NCI-H748 (cell line): ENCODE measurements at regions not wholly inside any gene's neighbourhood (a gene's known extent, or its start where the extent isn't known, plus 50 kb on each side); places are given as distances from the start of the nearest gene placed in this dataset.
"Not testable (repeated sequence)": the region's sequence is repeated elsewhere in the genome, so short reads cannot be mapped to it uniquely, and the experiment has no call there.

ENCODE experiments used
- DNase-seq: peaks from one replicate; lab custom pipeline; 2025; ENCODE audit not compliant: unreplicated experiment; lab: John Stamatoyannopoulos, UW

DNA sequence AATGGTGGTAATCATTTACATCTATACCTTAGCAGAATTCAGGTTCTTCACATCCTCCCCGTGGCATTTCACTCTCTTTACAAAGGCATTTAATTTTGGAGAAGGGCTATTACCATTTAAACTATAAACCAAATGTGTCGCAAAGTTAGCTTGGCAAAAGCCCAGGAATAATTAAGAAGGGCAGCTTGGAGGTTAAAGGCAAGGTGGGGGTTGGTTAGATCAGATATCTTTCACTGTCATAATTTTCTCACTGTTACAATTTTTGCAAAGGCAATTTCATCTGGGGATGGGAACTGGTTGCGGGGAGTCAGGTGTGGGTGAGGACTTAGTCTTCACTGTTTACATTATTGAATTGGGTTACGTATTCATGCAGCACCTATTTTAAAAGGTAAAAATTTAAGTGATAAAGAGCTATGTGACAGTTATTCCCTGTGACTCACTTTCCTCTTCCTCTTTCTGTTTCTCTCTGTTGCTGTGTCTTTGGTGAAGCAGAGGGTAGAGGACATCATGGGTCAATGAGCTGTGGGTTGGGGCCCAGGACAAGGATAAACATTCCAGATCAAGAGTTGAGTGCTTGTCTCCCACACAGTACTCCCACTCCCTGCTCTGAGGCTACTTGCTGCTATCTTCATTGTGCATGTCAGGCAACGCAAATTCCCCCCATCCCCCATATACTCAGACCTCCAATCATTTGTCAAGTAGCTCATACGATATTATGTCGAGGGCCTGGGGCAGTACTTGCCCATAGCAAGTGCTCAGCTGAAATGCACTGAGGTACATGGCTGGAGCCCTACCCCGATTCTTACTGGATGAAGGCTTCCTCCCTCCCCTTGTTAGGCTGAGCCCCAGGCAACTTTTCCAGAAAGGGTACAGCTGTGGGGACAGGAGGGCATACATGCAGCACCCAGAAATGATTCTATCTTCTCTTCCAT is 223.1 kb upstream of the MYLIP start:
- peak; percentile 32 for DNase-seq

DNA sequence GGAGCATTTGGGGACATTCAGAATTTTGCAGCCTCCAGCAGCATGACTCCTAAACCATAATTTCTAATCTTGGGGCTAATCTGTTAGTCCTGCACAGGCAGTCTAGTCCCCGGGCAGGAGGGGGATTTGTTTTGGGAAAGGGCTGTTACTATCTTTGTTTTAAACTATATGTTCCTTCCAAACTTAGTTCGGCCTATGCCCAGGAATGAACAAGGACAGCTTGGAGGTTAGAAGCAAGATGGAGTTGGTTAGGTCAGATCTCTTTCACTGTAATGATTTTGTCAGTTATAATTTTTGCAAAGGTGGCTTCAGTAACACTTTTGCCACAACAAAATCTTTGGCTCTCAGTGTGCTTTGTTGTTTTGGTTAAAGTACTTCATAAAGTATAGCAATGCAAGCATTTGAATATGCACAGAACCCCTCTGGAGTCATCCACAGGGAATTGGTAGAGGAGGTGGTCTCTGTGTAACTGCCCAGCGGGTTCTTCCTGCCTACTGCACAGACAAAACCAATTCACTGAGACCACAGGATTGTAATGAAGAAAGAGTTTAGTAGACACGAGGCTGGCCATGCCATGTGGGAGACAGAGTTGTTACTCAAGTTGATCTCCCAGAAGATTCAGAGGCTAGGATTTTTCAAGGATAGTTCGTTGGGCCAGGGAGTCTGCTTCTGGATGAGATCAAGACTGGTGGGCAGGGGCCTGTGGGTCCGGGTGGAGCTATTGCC is 224.1 kb upstream of the MYLIP start:
- no peak for DNase-seq

DNA sequence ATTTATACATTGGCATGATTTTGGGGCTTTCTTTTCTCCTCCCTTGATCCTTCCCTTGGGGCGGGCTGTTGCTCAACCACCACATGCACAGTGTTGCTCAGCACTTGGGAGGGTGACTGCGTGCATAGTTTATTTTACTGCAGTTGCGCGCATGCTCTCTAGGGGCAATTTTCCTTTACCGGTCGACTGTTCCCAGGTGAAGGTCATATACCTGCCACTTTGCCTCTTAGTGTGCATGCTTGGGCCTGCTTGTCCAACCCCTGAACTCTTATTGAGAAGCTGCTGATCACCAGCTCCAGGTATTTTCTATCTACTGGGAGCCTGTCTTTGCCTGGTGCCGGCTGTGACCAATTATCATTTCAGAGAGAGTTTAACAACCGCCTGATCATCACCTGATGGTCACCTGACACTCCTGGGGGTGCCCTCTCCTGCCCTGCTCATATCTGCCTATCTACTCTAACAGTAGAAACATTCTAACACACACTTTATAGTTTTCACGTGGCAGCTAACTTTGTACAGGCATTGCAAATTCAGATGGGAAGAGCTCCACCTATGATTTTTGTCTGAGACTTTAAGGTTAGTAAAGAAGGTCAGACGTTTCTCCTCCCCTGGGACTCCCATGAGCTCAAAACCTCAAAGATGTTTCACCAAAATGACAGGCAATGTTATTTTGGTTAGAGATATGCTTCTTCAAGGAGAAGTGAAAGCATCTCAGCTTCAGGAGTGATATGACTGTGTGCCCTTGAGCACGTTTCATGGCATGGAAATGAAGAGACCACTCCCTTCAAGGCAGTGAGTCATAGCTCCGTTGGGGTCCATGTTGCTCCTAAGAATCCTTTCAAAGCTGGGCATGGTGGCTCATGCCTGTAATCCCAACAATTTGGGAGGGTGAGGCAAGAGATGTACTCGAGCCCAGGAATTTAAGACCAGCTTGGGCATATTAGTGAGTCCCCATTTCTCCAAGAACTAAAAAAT is 227.5 kb upstream of the MYLIP start:
- no peak for DNase-seq

DNA sequence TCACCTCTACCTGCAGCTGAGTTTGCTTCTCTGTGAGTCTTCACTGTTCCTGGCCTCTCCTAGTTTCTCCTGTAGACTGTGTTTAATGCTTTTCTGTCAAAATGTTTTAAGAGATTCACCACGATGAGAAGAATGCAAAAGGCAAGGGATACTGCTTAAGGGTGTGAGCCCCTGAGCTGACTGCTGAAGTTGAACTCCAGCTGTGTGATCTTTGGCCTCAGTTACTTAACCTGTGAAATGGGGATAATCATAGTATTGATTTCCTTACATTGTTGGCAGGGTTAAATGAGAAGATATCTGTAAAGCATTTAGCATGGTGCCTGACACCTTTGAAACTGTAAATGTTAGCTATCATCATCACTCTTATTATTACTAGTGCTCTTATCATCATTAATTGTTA is 230.2 kb upstream of the MYLIP start:
- DNase-seq = no peak

DNA sequence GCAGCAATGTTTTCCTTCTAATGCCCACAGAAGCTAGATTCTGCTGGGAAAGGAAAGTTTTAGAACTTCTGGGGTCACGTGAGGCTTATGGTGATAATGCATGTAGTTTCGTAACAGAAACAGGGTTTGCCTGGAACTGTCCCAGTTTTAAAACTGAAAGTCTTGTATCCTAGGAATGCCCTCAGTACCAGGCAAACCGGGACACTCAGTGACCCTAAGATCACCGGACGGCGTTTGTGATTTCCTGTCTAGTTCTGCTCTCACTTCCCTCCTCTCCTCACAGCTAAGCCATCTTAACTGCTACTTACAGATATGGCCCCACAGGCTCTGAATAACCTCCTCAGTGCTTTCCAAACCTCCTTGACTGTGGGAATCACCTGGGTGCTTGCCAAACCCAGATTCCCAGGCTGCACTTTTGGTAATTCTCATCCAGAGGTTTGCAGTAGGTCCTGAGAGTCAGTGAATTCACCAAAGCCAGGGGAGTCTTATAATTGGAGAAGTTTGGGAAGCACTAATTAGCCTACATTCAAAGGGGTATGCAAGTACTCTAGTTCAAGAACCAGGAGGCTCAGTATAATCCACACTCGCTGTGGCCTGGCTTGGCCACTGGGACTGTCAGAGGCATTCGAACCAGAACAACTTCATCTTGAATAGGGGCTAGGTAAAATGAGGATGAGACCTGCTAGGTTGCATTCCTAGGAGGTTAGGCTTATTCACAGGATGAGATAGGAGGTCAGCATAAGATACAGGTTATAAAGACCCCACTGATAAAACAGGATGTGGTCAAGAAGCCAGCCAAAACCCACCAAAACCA is 231.6 kb upstream of the MYLIP start:
- DNase-seq = no peak

DNA sequence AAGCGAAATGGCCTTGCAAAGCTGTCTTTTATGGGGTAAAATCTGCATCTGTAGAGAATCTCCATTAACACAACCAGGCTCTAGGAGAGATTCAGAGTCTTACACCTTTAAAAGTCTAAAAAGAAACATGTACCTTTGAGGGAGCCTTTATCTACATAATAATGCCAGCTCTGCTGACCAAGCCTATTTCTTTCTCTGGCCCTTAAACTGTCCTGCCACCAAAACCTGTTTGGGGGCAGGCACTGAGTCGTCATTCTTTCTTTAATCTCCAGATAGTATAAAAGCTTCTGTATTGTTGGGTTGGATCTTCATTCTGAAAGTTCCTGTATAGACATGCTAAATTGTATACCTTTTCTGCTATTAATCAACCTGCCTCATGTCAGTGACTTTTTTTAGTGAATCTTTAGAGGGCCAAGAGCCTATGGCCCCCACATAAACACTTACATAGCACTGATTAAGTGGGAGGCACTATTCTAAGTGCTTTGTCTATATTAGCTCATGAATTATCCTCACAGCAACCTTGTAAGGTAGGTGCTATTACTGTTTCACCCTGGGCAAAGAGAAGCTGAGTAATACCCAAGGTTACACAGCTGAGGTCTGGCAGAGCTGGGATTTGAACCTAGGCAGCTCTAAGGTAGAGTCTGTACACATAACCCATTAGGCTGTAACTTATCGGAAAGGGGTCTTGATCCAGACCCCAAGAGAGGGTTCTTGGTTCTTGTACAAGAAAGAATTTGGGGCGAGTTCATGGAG is 232.3 kb upstream of the DTNBP1 start:
- DNase-seq = no peak

DNA sequence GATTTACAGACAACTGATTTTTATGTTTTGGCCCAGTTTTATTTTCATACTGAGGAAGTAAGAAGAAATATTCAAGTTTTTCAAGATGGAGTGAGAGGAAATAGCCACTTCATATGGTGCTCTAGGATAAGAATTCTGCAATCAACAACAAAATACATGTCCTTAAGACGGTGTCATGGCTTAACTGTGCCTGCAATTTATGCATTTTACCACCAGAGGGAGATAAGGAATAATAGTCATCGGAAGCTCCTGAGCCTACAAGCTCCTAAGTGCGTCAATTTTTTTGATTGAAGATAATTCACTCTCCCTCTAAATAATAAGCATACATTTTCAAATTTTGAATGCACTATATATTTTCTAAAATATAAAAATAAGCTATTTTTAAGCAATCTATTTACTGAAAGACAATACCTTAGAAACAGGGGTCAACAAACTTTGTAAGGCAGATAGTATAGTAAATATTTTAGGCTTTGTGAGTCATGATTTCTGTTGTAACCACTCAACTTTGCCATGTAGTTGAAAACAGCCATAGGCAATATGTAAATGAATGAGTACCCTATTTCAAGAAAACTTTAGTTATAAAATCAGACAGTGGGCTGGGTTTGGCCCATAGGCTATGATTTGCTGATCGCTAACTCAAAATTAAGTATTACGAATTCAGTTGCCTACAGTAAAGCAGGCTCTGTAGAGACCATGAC is 230.9 kb upstream of the DTNBP1 start:
- DNase-seq = peak; percentile 50

DNA sequence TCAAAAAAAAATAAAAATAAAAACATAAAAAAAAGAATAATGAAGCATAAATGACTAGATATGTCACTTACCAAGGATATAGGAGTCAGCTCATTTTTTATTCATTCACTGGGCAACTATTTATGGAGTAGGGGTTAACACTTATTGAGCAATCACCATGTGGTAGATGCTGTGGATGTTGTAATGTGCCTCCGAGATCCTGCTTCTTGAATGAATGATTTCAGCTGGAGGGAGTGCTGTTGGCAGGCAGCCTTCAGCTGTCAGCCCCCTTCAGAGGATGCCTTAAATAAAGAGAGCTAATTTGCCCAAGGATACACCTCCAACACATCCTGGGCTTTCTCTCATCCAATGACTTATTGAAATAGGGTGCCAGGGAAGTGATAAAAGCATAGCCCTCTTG is 229.5 kb upstream of the DTNBP1 start:
- DNase-seq = no peak

DNA sequence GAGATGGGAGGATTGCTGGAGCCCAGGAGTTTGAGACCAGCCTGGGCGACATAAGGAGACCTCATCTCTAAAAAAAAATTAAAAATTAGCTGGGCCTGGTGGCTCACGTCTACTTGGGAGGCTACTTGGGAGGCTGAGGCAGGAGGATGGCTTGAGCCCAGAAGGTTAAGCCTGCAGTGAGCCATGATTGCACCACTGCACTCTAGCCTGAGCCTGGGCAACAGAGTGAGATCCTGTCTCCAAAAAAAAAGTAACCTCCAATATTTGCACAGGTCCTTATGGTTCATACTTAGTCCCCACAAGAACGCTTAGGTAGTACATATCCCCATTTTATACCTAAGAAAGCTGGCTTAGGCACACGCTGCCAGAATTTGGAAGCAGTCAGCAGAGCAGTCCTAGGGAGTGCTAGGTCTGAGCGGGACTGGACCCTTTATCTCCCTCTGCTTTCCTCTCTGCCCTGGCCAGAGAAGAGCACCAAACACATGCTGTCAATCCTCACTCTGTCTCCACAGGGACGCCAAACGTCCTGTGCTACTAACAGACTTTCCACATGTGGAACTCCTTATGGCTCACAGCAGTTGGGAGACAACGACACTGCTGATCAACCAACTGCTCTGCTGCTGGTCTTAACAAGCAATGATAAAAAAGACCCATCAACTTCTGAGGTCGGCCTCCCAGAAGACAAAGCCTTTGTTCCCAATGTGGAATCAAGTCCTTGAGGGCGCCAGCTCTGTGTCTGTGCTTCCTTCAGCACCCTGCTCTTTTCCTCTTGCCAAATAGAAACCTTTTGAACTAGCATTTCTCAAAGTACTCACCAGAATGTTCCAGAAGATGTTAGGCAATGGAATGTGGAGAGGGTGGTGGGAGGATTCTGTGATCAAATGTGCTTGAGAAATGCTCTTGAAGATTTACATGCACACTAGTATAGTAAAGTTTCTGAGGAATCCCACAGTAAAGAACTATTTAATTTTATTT is 226.3 kb upstream of the DTNBP1 start:
- no peak for DNase-seq

DNA sequence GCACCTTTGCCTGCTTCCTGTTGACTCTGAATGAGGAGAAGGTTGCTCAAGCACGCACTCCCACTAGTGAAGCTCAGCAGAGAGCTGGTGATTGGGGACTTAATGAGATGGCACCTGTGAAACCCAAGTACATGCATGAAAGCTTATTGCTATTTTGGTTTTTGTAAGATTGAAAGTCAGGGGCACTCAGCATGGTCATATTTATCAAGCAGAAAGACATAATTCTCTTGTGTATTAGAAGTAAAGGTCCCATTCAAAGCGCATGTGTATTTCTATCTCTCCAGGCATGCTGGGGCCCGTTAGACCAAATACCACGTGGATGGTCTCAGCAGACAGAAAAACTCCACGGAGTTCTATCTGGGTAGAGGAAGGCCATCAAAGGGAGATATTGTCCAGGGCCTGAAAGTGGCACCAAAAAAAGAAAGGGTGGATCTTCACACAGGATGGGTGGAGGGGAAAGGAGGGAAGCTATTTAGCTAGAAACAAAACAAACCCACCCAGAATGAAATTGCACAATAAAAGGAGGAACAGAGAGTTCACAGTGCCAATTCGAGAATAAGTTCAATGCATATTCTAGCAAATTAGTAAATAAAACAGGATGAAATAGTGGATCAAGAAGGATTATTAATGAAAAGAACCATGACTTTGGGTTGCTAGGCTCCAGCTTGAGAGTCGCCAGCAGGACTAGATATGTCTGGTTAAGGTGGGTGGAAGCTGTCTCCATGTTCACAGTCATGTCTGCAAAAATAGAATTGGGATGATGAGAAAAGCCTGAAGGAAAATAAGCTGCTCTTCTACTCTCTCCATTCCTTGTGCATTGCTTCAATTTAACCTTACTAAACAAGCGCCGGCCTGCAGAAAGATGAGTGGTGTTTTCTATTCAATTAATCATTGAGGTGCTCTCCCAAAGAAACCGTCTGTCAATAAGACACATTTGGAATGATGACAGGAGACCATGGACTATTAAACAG is 224.9 kb upstream of the DTNBP1 start:
- no peak for DNase-seq

DNA sequence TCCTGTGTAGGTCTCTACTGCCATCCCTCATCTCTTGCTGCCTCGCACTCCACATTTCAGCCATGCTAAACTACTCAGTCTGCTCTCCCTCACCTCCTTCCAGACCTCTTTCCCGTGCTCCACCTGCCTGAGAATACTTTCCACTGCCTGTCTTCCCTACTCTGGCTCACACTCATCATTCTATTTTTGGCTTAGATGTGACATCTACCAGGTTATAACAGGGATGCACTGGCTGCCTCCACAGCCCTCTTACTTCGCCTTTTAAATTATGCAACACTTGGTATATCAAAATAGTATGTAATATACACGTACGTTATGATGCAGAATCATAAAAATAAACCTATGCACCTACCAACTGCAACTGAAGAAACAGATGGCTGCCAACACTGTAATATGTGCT is 222.8 kb upstream of the DTNBP1 start:
- no peak for DNase-seq

DNA sequence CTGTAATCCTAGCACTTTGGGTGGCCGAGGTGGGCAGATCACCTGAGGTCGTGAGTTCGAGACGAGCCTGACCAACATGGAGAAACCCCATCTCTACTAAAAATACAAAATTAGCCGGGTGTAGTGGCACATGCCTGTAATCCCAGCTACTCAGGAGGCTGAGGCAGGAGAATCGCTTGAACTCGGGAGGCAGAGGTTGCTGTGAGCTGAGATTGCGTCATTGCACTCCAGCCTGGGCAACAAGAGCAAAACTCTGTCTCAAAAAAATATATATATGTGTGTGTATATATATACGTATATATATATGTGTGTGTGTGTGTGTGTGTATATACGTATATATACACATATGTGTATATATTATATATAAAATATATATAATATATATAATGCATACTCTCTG is 220.8 kb upstream of the DTNBP1 start:
- DNase-seq = not testable (repeated sequence)

DNA sequence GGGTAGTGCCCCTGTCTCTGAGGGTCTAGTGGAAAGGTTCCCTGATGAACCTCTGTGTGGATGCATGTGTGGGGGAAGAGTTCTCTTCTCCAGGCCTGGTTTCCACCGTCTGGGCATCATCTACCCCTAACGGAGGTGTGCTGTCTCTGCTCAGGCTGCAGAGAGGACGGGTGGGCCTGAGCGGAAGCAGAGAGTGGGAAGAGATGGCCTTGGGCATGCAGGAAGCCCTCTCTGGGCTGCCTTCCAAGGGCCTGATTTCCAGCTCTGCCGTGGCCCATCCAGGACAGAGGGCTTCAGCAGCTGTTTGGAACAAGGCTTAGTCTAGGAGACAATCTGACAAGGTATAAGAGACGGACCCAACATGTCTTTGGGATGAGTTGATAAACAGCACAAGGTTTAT is 220.1 kb upstream of the DTNBP1 start:
- DNase-seq = no peak

DNA sequence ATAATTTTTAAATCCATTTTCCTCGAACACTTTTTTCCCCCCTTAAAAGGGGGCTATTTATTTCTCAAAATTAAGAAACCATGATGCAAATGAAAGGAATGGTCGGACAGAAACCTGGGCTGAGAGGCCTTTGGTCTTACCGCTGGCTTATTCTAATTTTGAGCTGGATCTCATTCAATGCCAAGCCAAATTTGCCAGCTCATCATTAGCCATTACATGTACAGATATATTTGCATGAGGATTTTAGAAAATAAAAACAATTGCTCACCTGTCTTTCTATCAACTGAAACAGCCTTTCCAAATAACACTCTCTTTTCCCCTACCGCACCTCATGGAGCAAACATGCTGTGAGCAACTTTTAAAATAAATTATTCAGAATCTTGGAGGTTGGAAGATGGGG is 219.5 kb upstream of the DTNBP1 start:
- no peak for DNase-seq

DNA sequence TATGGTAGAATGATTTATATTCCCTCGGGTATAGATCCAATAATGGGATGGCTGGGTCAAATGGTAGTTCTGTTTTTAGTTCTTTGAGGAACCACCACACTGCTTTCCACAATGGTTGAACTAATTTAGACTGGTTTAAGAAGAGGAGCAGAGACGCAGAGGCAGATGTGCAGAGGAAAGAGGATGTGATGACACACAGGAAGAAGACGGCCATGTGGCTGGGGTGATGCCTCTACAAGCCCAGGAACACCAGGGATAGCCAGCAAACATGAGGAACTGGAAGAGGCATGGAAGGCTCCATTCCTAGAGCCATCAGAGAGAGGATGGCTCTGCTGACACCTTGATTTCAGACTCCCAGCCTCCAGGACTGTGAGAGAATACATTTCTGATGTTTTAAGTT is 218.3 kb upstream of the DTNBP1 start:
- no peak for DNase-seq

DNA sequence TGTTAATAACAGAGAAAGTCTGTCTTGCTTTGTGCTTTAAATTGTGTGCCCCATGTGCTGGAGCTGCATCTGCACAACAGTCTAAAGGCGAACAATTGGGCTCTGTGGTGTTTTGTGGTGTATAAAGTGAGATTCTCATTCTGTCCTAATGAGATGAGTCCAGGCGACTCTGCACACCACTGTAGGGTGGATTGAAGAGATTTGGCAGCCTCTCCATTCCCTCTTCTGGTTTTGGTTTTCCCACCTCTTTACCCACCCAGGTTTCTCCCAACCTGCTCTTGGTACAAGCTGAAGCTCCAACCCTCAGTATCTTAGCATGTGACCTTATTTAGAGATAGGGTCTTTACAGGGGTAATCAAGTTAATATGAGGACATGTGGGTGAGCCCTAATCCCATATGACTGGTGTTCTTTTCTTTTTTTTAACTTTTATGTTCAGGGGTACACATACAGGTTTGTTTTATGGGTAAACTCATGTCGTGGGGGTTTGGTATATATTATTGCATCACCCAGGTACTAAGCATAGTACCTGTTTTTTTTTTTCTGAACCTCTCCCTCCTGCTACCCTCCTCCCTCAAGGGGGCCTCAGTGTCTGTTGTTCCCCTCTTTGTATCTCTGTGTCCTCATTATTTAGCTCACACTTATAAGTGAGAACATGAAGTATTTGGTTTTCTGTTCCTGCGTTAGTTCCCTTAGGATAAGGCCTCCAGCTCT is 217.6 kb upstream of the DTNBP1 start:
- no peak for DNase-seq
